ENCODE measurements at regions not wholly inside any gene's neighbourhood (a gene's known extent, or its start where the extent isn't known, plus 50 kb on each side); places are given as distances from the start of the nearest gene placed in this dataset.

DNA sequence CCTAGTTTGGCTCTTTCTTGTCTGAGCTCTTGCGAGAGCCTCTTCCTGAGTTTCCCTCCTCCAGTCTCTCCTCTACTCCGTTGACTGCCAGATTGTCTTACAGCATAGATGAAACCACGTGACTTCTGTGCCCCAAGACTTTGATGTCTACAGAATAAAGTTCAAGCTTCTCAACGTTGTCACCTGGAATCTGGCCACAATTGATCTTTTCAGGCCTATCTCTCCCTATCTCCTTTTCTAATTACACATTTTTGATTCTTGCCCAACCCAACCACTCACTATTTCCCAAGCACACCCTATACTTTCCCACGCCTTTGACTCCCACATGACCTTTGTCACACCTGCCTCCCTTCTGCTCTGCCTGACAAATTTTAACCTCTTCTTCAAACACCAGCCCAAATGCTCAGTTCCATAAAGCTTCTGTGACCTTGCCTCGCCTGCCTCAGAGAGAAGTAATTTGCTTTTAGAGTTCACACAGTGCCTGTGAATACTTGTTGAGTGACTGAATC is 52.4 kb upstream of the PMFBP1 start:
- H4K91ac ChIP-seq (replicated peaks; ENCODE audit: insufficient read length, low read length) = no peak overlapping the region
- no peaks in the 10 kb centered on the region for H3K27me3 ChIP-seq (replicated peaks in 1 of 4; ENCODE audit: control insufficient read depth in 3 of 4, extremely low read depth in 1 of 4, insufficient read depth in 3 of 4, low read length in 3 of 4)
- H4K8ac ChIP-seq (ENCODE audit: extremely low read depth, insufficient read depth, low read length) = no peak overlapping the region
- H2AK5ac ChIP-seq (ENCODE audit: low read depth, low read length) = no peak overlapping the region
- H3K4me1 ChIP-seq (replicated peaks in 1 of 4; ENCODE audit: control insufficient read depth in 3 of 4, insufficient read depth in 4 of 4, low read length in 3 of 4) = no peaks in the 10 kb centered on the region
- no peak overlapping the region for H4K5ac ChIP-seq (ENCODE audit: insufficient read length, low read depth, low read length)
- no peaks in the 10 kb centered on the region for H3K23me2 ChIP-seq (ENCODE audit: low read depth, low read length)
- H3K79me2 ChIP-seq (ENCODE audit: control insufficient read depth in 1 of 2, insufficient read depth in 2 of 2, low read length in 2 of 2) = no peaks in the 10 kb centered on the region
- no peak overlapping the region for H3K4ac ChIP-seq (replicated peaks; ENCODE audit: insufficient read length, low read depth, low read length)
- DNase-seq (ENCODE audit: low read depth in 1 of 2, low spot score in 2 of 2) = no peak
- H3K4me2 ChIP-seq (ENCODE audit: insufficient read depth in 1 of 2, low read depth in 2 of 2, low read length in 2 of 2) = no peak overlapping the region
- H3K23ac ChIP-seq (ENCODE audit: insufficient read length) = no peak overlapping the region
- H2BK12ac ChIP-seq (ENCODE audit: low read depth, low read length) = no peak overlapping the region
- H3K14ac ChIP-seq (ENCODE audit: insufficient read length) = no peak overlapping the region
- H2AFZ ChIP-seq (ENCODE audit: low read length) = no peak overlapping the region
- no peak overlapping the region for H2BK20ac ChIP-seq (ENCODE audit: low read length)
- POLR2A ChIA-PET (ENCODE audit: partially characterized antibody) = no interaction called here
- no peak overlapping the region for H3K56ac ChIP-seq (replicated peaks; ENCODE audit: insufficient read length, low read depth, low read length)
- FAIRE-seq = no peak
- 90% methylated on average over 6 of the region's 6 CpGs; no CpG with 5 or more reads in 1 of the 2 experiments for WGBS, 2 experiments (ENCODE audit: extremely low coverage in 1 of 2, insufficient coverage in 1 of 2, insufficient read length in 1 of 2, insufficient replicate concordance in 2 of 2, low coverage in 1 of 2, low lambda C conversion rate in 2 of 2, missing lambda C conversion rate in 1 of 2)
- no peaks in the 10 kb centered on the region for H4K20me1 ChIP-seq (replicated peaks in 1 of 2; ENCODE audit: control insufficient read depth in 1 of 2, insufficient read depth in 2 of 2, low read length in 2 of 2)
- no peak overlapping the region for H2BK15ac ChIP-seq (ENCODE audit: low read length)
- no peak overlapping the region for H3K9ac ChIP-seq (replicated peaks in 1 of 4; ENCODE audit: extremely low read depth in 1 of 4, low read depth in 3 of 4, low read length in 3 of 4)
- no peaks in the 10 kb centered on the region for H3K9me3 ChIP-seq (ENCODE audit: insufficient read depth in 2 of 2, low read depth in 1 of 2, low read length in 1 of 2)
- H3K27ac ChIP-seq (ENCODE audit: low read depth, low read length) = no peak overlapping the region
- CTCF ChIA-PET (ENCODE audit: partially characterized antibody) = interaction anchor here (0.6 to 2.2 kb wide), 3 partner anchors 29 to 885 kb away, joined by 3 to 9 read pairs (median 3); no protein-coding TSS in a partner anchor
- no peak overlapping the region for H2BK120ac ChIP-seq (replicated peaks; ENCODE audit: low read depth, low read length)
- H2BK5ac ChIP-seq (ENCODE audit: low read depth, low read length) = no peak overlapping the region
- no peaks in the 10 kb centered on the region for H3K36me3 ChIP-seq (ENCODE audit: control insufficient read depth in 2 of 4, insufficient read depth in 4 of 4, low read length in 3 of 4)
- H3K79me1 ChIP-seq (ENCODE audit: low read depth, low read length) = no peaks in the 10 kb centered on the region
- no peak overlapping the region for H3K4me3 ChIP-seq (ENCODE audit: extremely low read depth in 1 of 4, insufficient read depth in 2 of 4, low read depth in 3 of 4, low read length in 4 of 4)
- no peak overlapping the region for H3K18ac ChIP-seq (ENCODE audit: extremely low read depth, low read length)
- TF ChIP-seq, protein P1, sequence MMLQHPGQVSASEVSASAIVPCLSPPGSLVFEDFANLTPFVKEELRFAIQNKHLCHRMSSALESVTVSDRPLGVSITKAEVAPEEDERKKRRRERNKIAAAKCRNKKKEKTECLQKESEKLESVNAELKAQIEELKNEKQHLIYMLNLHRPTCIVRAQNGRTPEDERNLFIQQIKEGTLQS (IDR thresholded peaks at IDR 0.05; ENCODE audit: insufficient read depth, low read depth, low read length) = no peak
- TF ChIP-seq JUND (IDR thresholded peaks at IDR 0.05; ENCODE audit: low read length) = no peak
- TF ChIP-seq, protein P2, sequence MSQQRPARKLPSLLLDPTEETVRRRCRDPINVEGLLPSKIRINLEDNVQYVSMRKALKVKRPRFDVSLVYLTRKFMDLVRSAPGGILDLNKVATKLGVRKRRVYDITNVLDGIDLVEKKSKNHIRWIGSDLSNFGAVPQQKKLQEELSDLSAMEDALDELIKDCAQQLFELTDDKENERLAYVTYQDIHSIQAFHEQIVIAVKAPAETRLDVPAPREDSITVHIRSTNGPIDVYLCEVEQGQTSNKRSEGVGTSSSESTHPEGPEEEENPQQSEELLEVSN (IDR thresholded peaks at IDR 0.05) = no peak
- no peak for TF ChIP-seq CHD1 (IDR thresholded peaks at IDR 0.05; ENCODE audit: low read depth, low read length)
- TF ChIP-seq SP4 (IDR thresholded peaks at IDR 0.05; ENCODE audit: low read length) = no peak
- no peak for TF ChIP-seq POLR2A (IDR thresholded peaks at IDR 0.05; ENCODE audit: control extremely low read depth in 1 of 2, low read depth in 2 of 2, low read length in 2 of 2)
- no peak for TF ChIP-seq FOSL1 (IDR thresholded peaks at IDR 0.05; ENCODE audit: insufficient read depth, low read depth, low read length)
- TF ChIP-seq BACH1 (IDR thresholded peaks at IDR 0.05; ENCODE audit: low read length) = no peak
- TF ChIP-seq BCL11A (IDR thresholded peaks at IDR 0.05; ENCODE audit: low read depth in 2 of 2, low read length in 2 of 2) = no peak
- no peak for TF ChIP-seq TBP (IDR thresholded peaks at IDR 0.05; ENCODE audit: low read depth, low read length)
- no peak for TF ChIP-seq TEAD4 (IDR thresholded peaks at IDR 0.05; ENCODE audit: low read depth, low read length)
